GM19035 (cell line): ENCODE measurements at regions not wholly inside any gene's neighbourhood (a gene's known extent, or its start where the extent isn't known, plus 50 kb on each side); places are given as distances from the start of the nearest gene placed in this dataset.
"Not testable (repeated sequence)": the region's sequence is repeated elsewhere in the genome, so short reads cannot be mapped to it uniquely, and the experiment has no call there.

Source experiments
- ATAC-seq: cut with Tn5 transposase; IDR thresholded peaks from one replicate; pipeline ENCODE4 v1.9.1; 2021; ENCODE audit not compliant: unreplicated experiment

- no peak for ATAC-seq
These were observed 183.1 kb upstream of the SEMA3E start for GRCh38 chr7:83832009-83832408.

- no peak for ATAC-seq
These were observed 178.1 kb upstream of the SEMA3E start for GRCh38 chr7:83827036-83827435.

GRCh38 chr7:83824214-83824613, 175.3 kb upstream of the SEMA3E start:
- no peak for ATAC-seq

GRCh38 chr7:83821866-83822265, 172.9 kb upstream of the SEMA3E start:
- no peak for ATAC-seq

GRCh38 chr7:83820641-83821040, 171.7 kb upstream of the SEMA3E start:
- no peak for ATAC-seq

- ATAC-seq = no peak
These were observed 171.0 kb upstream of the SEMA3E start for GRCh38 chr7:83819911-83820310.

- ATAC-seq = no peak
These were observed 165.5 kb upstream of the SEMA3E start for GRCh38 chr7:83814480-83814879.

- ATAC-seq = not testable (repeated sequence)
These were observed 163.6 kb upstream of the SEMA3E start for GRCh38 chr7:83812563-83812962.

- no peak for ATAC-seq
These were observed 160.0 kb upstream of the SEMA3E start for GRCh38 chr7:83808982-83809381.

- no peak for ATAC-seq
These were observed 158.8 kb upstream of the SEMA3E start for GRCh38 chr7:83807774-83808173.

GRCh38 chr7:83806538-83806937, 157.6 kb upstream of the SEMA3E start:
- ATAC-seq = no peak

- no peak for ATAC-seq
These were observed 150.4 kb upstream of the SEMA3E start for GRCh38 chr7:83799333-83799732.

- ATAC-seq = peak; percentile 50
These were observed 149.6 kb upstream of the SEMA3E start for GRCh38 chr7:83798489-83798888.

GRCh38 chr7:83796760-83797159, 147.8 kb upstream of the SEMA3E start:
- peak; percentile 48 for ATAC-seq

GRCh38 chr7:83794829-83795228, 145.9 kb upstream of the SEMA3E start:
- no peak for ATAC-seq

GRCh38 chr7:83793558-83793957, 144.6 kb upstream of the SEMA3E start:
- no peak for ATAC-seq

- ATAC-seq = no peak
These were observed 142.8 kb upstream of the SEMA3E start for GRCh38 chr7:83791737-83792136.

GRCh38 chr7:83786858-83787257, 137.9 kb upstream of the SEMA3E start:
- ATAC-seq = no peak

- ATAC-seq = no peak
These were observed 133.7 kb upstream of the SEMA3E start for GRCh38 chr7:83782628-83783027.

- no peak for ATAC-seq
These were observed 129.1 kb upstream of the SEMA3E start for GRCh38 chr7:83778073-83778443.

GRCh38 chr7:83777406-83778072, 128.6 kb upstream of the SEMA3E start:
- no peak for ATAC-seq

- no peak for ATAC-seq
These were observed 120.5 kb upstream of the SEMA3E start for GRCh38 chr7:83769407-83769806.

GRCh38 chr7:83751217-83751616, 102.3 kb upstream of the SEMA3E start:
- ATAC-seq = no peak
